Lung (tissue), 11 donors: ENCODE measurements at regions not wholly inside any gene's neighbourhood (a gene's known extent, or its start where the extent isn't known, plus 50 kb on each side); places are given as distances from the start of the nearest gene placed in this dataset.
A peak's percentile ranks its signal among the peaks of the same experiment; 100 is the strongest.

Experiments used
- ATAC-seq: fragments of 200-7000 bp; cut with Tn5 transposase; one replicate; pipeline ENCODE4 v1.9.1; 2020; ENCODE audit warnings: moderate number of reproducible peaks; ENCODE audit not compliant: insufficient read depth, low FRiP score
- DNase-seq, 3 donors: peaks; one replicate each; pipeline ENCODE4 v3.0.0-alpha.2; 2013 to 2017
- H3K27ac ChIP-seq, 2 donors: one replicate each; pipeline ENCODE4 v1.5.1; 2013; ENCODE audit warnings: mild to moderate bottlenecking in 2 of 2, moderate library complexity in 2 of 2, control low read depth in 1 of 2, inconsistent platforms in 1 of 2, low read depth in 1 of 2, low read length in 1 of 2
- H3K27me3 ChIP-seq, 3 donors: one replicate each; pipeline ENCODE4 v1.5.1; 2013; ENCODE audit warnings: low read length in 2 of 3; ENCODE audit not compliant: control insufficient read depth in 3 of 3, insufficient read depth in 3 of 3
- H3K36me3 ChIP-seq, 4 donors: one replicate each; pipeline ENCODE4 v1.5.1; 2013; ENCODE audit warnings: low read length in 4 of 4, mild to moderate bottlenecking in 1 of 4, moderate library complexity in 1 of 4; ENCODE audit not compliant: control insufficient read depth in 4 of 4, insufficient read depth in 4 of 4
- H3K4me1 ChIP-seq, 5 donors: one replicate each; pipeline ENCODE4 v1.5.1; 2013; ENCODE audit warnings: low read length in 5 of 5, mild to moderate bottlenecking in 2 of 5, moderate library complexity in 1 of 5; ENCODE audit not compliant: control insufficient read depth in 5 of 5, insufficient read depth in 5 of 5
- H3K4me3 ChIP-seq: one replicate; pipeline ENCODE4 v1.5.1; 2013; ENCODE audit warnings: mild to moderate bottlenecking, control low read depth, moderate library complexity
- H3K9ac ChIP-seq, 2 donors: one replicate each; pipeline ENCODE4 v1.5.1; 2013; ENCODE audit warnings: low read length in 2 of 2, control low read depth in 1 of 2; ENCODE audit not compliant: insufficient read depth in 1 of 2
- H3K9me3 ChIP-seq, 4 donors: one replicate each; pipeline ENCODE4 v1.5.1; 2013; ENCODE audit warnings: low read length in 3 of 4, mild to moderate bottlenecking in 1 of 4, moderate library complexity in 1 of 4; ENCODE audit not compliant: control insufficient read depth in 4 of 4, insufficient read depth in 3 of 4
- WGBS, 2 donors: extraction: QIAGEN DNeasy Blood & Tissue Kit; methylation state at CpG; one replicate each; pipeline ENCODE4 v1.1.7; 2013; 5-methylcytosine and 5-hydroxymethylcytosine counted together
- TF ChIP-seq, protein P1 (sequence below): IDR thresholded peaks from 2 replicates; pipeline ENCODE4 v1.5.1; 2012; ENCODE audit warnings: mild to moderate bottlenecking; ENCODE audit errors: control extremely low read depth, extremely low read depth
- donor health status: control.
- donor health status: control.
- donor health status: Bipolar disorder and iron deficiency.
- donor health status: healthy.
- donor health status: DM: yes; HTN: yes; CAD: no.

GRCh38 chr4:23680671-23681518, 209.0 kb downstream of the PPARGC1A start:
- H3K9me3 ChIP-seq = no peaks in the 10 kb centered on the region
- no peaks in the 10 kb centered on the region for H3K27me3 ChIP-seq
- DNase-seq = peak in 2 of 3 donors; percentile 13 to 27
- H3K27ac ChIP-seq = no peak overlapping the region
- no peak overlapping the region for H3K9ac ChIP-seq
- H3K4me1 ChIP-seq = no peaks in the 10 kb centered on the region
- no peak overlapping the region for H3K4me3 ChIP-seq
- WGBS, 2 donors = 72 to 80% methylated on average over 2 of the region's 2 CpGs
- TF ChIP-seq, protein P1, sequence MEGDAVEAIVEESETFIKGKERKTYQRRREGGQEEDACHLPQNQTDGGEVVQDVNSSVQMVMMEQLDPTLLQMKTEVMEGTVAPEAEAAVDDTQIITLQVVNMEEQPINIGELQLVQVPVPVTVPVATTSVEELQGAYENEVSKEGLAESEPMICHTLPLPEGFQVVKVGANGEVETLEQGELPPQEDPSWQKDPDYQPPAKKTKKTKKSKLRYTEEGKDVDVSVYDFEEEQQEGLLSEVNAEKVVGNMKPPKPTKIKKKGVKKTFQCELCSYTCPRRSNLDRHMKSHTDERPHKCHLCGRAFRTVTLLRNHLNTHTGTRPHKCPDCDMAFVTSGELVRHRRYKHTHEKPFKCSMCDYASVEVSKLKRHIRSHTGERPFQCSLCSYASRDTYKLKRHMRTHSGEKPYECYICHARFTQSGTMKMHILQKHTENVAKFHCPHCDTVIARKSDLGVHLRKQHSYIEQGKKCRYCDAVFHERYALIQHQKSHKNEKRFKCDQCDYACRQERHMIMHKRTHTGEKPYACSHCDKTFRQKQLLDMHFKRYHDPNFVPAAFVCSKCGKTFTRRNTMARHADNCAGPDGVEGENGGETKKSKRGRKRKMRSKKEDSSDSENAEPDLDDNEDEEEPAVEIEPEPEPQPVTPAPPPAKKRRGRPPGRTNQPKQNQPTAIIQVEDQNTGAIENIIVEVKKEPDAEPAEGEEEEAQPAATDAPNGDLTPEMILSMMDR = no peak
- no peak for ATAC-seq
- H3K36me3 ChIP-seq = no peaks in the 10 kb centered on the region

DNA sequence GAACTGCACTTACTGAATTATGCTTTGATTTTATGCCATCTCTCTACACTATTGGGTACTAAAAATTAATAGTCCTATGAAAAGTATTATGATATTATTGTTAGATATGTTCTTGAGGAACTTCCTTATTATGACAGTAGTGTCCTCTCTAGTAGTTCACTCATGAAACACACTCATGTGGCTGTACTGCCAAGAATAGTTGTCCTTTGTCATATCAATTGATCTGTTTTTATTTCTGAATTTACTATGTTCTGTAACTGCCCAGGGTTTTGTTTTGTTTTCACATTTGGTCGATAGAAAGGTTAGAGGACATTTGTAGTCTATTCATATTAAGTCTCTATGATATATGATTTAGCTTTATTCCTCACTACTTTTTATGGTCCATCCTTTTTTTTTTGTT, 215.2 kb downstream of the PPARGC1A start:
- Histone ChIP-seq H3K4me3 (no peak overlapping the region), H3K27ac (no peak overlapping the region), H3K4me1 (no peaks in the 10 kb centered on the region), H3K9me3 (no peaks in the 10 kb centered on the region), H3K27me3 (no peaks in the 10 kb centered on the region), H3K36me3 (no peaks in the 10 kb centered on the region), H3K9ac (no peak overlapping the region)
- DNase-seq (no peak), ATAC-seq (no peak)
- TF ChIP-seq, protein P1 = no peak
- WGBS, 2 donors = 72 to 79% methylated on average over 1 of the region's 1 CpG

DNA sequence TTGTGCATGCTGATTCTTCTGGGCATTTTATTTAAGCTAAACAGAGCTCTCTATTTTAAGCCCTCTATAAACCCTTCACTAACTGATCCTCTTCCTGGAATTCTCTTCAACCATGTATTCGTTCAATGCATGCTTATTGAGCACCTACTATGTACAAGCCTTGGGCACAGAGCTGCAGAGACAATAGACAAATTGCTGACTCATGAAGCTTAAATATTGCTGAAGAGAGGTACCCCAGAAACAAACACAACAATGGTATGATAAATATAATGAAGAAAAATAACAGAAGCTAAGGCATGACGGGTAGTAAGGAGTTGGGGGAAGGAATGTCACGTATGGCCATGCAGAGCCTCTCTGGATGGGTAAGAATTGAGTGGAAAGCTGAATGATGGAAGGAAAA, 222.2 kb downstream of the PPARGC1A start:
- H3K4me3 ChIP-seq = no peak overlapping the region
- no peak for ATAC-seq
- H3K9ac ChIP-seq = no peak overlapping the region
- TF ChIP-seq, protein P1 = no peak
- no peak overlapping the region for H3K27ac ChIP-seq
- H3K4me1 ChIP-seq = peaks cover 0 to 4% (median 0%) of the 10 kb centered on the region in 5 donors
- H3K36me3 ChIP-seq = no peaks in the 10 kb centered on the region
- H3K9me3 ChIP-seq = no peaks in the 10 kb centered on the region
- 79 to 90% methylated on average over 3 of the region's 3 CpGs for WGBS, 2 donors
- DNase-seq = no peak
- H3K27me3 ChIP-seq = no peaks in the 10 kb centered on the region

- H3K4me1 ChIP-seq = peaks cover 0 to 4% (median 0%) of the 10 kb centered on the region in 5 donors
- H3K36me3 ChIP-seq = no peaks in the 10 kb centered on the region
- H3K27ac ChIP-seq = no peak overlapping the region
- H3K9me3 ChIP-seq = peaks cover 0 to under 1% (median 0%) of the 10 kb centered on the region in 4 donors
- DNase-seq (no peak), ATAC-seq (no peak)
- no peak overlapping the region for H3K4me3 ChIP-seq
- H3K9ac ChIP-seq = no peak overlapping the region
- WGBS, 2 donors = 90 to 94% methylated on average over 2 of the region's 2 CpGs
- TF ChIP-seq, protein P1 = no peak
- H3K27me3 ChIP-seq = no peaks in the 10 kb centered on the region
These were observed 229.0 kb downstream of the PPARGC1A start for GRCh38 chr4:23660865-23661264.
